ENCODE measurements at regions not wholly inside any gene's neighbourhood (a gene's known extent, or its start where the extent isn't known, plus 50 kb on each side); places are given as distances from the start of the nearest gene placed in this dataset.

- TF ChIP-seq CTCF (IDR thresholded peaks at IDR 0.05) (no peak), POLR2A (IDR thresholded peaks at IDR 0.05) (no peak)
Observed at GRCh38 chr10:43863270-43863669, 214.6 kb upstream of the ZNF32 start.
